ENCODE measurements at regions not wholly inside any gene's neighbourhood (a gene's known extent, or its start where the extent isn't known, plus 50 kb on each side); places are given as distances from the start of the nearest gene placed in this dataset.
"Not testable (repeated sequence)": the region's sequence is repeated elsewhere in the genome, so short reads cannot be mapped to it uniquely, and the experiment has no call there.

GRCh38 chr10:10010397-10010796 lies 1007.3 kb upstream of the CELF2 start:
- DNase-seq: no peak

- no peak for DNase-seq
Observed at GRCh38 chr10:10014846-10015245, 1002.8 kb upstream of the CELF2 start.

DNA sequence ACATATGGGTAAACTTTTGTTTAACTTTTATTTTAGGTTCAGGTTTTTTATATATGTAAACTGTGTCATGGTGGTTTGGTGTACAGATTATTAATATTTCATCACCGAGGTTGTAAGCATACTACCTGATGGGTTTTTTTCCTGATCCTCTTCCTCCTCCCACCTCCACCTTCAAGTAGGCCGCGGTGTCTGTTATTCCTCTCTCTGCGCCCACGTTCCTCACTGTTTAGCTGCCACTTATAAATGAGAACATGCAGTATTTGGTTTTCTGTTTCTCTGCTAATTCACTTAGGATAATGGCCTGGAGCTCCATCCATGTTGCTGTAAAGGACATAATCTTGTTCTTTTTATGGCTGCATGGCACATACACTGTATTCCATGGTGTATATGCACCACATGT lies 1000.0 kb upstream of the CELF2 start:
- no peak for DNase-seq

GRCh38 chr10:10020945-10021344 lies 996.7 kb upstream of the CELF2 start:
- DNase-seq: no peak

GRCh38 chr10:10032991-10033390 lies 984.7 kb upstream of the CELF2 start:
- DNase-seq: no peak

GRCh38 chr10:10038348-10038747 lies 979.3 kb upstream of the CELF2 start:
- DNase-seq: no peak

- DNase-seq: no peak
Observed at GRCh38 chr10:10039595-10039994, 978.1 kb upstream of the CELF2 start.

GRCh38 chr10:10043083-10043482 lies 974.6 kb upstream of the CELF2 start:
- DNase-seq: no peak

- no peak for DNase-seq
Observed at GRCh38 chr10:10044922-10045764, 972.5 kb upstream of the CELF2 start.

GRCh38 chr10:10045765-10046028 lies 972.0 kb upstream of the CELF2 start:
- DNase-seq: no peak

DNA sequence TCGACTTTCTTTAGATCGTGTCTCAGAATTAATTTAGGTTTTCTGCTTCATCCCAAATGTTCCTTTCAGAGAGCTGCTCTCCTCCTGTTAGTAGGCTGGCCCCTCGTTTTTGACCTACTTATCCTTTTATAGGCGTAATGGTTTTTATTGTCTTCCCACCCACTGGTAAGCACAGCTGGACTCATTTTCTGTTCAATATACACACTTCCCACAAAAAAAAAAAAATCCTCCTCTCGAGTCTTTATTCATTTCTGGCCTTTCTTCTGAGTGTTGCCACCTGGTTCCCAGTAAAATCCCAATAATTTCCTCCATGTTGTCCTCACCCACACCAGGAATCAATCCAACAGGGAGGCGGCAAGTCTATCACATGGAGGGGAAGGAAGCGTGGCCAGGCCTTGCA lies 970.2 kb upstream of the CELF2 start:
- DNase-seq: no peak

DNA sequence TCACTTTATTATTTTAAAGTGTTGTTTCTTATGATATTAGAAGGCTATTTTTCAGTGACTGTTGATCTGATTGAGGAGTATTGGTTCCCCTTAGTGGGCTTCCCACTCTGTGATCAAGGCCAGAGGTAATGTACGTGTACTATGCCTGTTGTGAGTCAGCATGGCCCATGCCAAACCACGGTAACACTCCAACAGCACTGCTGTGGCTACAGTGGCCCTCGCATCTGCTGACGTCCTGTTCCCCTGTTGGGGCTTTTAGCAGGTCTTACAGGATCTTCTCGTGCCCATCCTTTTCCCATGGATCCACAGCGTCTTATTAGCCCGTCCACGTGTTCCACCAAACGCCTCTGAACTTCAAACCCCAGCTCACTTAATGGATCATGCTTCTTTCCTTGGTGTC lies 964.6 kb upstream of the CELF2 start:
- no peak for DNase-seq

DNA sequence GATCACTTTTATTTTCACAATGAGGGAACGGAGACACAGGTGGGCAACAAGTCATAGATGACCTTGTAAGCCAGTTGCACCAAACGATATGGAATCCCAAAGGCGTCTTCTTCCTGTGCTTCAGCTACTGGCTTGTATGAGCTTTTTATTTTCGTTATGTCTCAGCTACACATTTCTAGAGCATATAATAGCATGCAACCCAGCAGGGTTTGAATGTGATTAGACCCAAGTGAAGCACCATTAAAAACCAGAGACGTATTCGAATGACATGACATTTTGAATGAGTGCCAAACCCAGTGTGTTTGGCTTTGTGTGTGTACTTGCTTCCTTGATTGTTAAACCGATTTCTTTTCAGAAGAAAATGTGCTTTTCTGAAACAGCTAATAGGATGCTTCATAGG lies 963.2 kb upstream of the CELF2 start:
- DNase-seq: no peak

DNA sequence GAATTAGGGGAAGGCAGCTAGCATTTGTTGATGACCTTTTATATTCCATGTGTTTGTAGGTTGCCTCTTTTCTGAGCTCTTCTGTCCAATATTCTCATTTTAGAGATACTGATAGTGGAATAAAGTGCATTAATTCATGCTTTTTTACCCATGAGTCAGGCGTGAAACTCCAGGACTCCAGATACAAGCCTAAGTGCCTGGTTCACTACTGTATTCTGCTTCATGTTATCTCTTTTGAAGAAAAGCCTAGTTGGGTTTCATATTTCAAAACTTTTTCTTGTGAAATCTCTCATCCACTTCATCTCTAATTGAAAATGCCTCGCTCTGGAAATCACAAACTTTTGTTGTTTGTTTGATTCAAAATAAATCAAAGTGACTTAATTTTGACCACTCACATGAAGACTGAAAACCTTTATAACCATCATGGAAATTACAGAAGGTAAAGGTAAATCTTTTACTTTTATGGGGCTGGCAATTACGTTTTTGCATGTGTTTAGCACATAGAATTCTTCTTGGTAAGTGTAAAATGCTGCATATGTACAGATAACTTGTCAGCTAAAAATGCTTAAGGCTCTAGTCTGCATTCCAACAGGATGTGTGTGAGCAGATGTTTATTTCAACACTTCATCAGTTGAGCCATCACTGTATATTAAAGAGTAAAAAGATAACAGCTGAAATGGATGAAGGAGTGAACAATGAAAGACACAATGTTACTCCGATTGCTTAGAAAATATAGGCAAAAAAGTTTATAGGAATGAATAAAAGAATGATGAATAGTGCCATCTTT lies 961.8 kb upstream of the CELF2 start:
- no peak for DNase-seq

DNA sequence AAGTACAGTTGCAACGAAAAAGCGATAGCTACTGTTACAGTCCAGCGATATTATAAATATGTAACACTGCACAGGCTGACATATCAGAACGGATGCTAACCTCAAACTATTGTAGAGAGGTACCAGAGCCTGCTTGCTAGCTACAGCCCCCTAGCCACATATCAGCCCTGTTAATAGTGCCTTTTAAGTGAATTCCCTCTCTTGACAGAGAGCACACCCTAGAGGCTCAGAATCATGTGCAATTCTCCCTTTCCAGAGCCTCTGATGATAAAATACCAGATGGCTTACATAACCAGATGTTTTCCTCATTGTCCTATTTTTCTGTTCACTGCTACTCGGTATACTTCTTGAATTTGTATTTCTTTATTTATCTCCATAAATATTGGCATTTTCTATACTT lies 960.7 kb upstream of the CELF2 start:
- no peak for DNase-seq

- DNase-seq: no peak
Observed at GRCh38 chr10:10067644-10068043, 950.0 kb upstream of the CELF2 start.

- not testable (repeated sequence) for DNase-seq
Observed at GRCh38 chr10:10074847-10075246, 942.8 kb upstream of the CELF2 start.

- no peak for DNase-seq
Observed at GRCh38 chr10:10078446-10078845, 939.2 kb upstream of the CELF2 start.

GRCh38 chr10:10092581-10092980 lies 925.1 kb upstream of the CELF2 start:
- DNase-seq: no peak

DNA sequence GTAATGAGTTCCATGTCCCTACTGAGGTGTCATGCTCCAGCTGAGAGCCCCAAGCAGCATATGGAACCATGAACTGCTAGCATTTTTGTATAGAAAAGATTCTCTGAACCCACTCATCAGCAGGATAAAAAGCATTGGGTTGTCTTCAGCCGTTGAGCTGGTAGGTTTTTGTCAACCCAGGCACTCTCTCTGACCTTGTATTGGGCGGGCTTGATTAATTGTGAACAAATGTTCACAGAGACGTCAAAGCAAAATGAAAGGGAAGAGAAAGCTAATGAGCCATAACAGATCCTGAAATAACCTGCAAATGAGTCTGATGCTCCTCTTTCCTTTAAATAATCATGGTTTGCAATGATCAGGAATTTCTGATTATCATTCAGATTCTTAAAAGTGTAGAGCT lies 924.7 kb upstream of the CELF2 start:
- no peak for DNase-seq

DNA sequence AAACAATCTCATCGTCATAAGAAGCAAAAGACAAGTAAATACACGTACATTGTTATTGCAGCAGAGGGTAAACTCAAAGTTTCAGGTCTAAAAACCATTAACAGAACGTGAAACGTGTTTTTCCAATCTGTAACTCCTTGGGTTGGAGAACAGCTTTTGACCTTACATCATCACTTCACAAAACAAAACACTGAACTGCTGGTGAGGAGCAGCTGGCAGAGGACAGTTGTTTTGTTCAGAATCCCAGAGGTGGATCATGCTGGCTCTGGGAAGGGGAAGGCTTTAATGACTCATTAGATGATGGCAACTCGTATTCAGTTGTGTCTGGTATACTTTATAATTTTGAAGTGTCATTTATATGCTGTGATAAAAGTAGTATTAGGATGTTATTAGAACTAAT lies 923.0 kb upstream of the CELF2 start:
- DNase-seq: no peak

DNA sequence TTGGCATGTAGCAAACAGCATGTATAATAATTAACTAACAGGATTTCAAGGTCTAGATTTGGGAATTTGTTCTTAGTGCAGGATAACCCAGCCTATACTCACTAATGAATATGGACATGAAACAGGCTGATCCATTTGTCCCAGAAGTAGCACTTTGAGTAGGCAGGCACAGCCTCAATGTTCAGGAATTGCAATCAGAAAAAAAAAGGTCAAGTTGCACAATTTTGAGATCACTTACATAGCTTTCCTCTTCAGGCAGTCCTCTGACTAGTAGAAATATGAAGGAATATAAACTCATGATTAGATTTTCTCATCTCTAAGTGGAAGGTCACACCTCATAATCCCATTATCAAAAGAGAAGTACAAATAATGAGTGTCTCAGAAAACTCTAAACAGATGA lies 921.4 kb upstream of the CELF2 start:
- DNase-seq: no peak

DNA sequence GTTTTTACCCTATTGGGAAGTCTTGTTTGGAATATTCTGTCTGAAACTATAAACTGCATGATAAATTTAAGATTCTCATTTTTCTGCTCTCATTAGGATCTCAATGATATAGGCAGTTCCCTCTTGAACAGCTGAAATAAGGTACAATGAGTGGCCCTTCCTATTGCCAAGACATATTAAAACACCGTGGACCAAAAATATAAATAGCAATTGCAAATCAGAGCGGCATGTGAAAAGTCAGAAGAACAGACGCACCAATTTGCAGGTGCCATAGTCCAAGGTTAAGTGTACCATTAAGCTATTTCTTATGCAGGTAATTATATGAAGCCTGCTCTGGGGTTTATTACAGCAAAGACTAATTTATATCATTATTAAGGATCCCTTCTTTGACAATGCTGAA lies 920.8 kb upstream of the CELF2 start:
- no peak for DNase-seq

DNA sequence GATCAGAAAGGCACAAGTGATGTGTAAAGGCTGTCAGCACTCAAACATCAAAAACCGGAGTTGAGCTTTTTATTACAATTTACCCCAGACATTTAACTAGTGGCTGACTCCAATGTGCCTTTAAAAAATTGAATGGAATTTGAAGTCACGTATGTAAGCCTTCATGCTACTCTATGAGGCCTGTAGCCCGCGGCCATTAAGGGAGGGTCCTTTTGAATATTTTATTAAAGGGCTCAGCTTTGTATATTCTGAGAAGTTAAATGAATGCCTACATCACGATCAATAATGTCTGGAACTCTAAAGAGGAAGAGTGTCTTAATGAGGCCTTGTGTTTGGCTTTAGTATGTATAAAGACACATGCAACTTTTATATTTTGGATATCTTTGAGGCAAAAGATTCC lies 916.6 kb upstream of the CELF2 start:
- no peak for DNase-seq
